Ovary (tissue), 3 donors: ENCODE measurements at regions not wholly inside any gene's neighbourhood (a gene's known extent, or its start where the extent isn't known, plus 50 kb on each side); places are given as distances from the start of the nearest gene placed in this dataset.

Experiments
- CTCF ChIP-seq, 3 donors: fragments of 450-650 bp in 2 of 3; fragments of 200-600 bp in 1 of 3; IDR thresholded peaks; one replicate each; pipeline versions ENCODE4 v1.5.1 to v1.8.0; 2016 to 2022; ENCODE audit warnings: antibody characterized with exemption in 3 of 3, mild to moderate bottlenecking in 1 of 3
- EP300 ChIP-seq: sonication (generic); formaldehyde crosslinking; IDR thresholded peaks from one replicate; pipeline ENCODE4 v1.6.1; 2017; ENCODE audit warnings: antibody characterized with exemption
- POLR2A ChIP-seq: fragments of 450-650 bp; IDR thresholded peaks from one replicate; pipeline ENCODE4 v1.6.1; 2017; ENCODE audit warnings: antibody characterized with exemption, mild to moderate bottlenecking, moderate library complexity
- donor health status: DM: no; HTN: no; CAD: no.

- TF ChIP-seq CTCF (IDR thresholded peaks at IDR 0.05) (no peak), EP300 (no peak), POLR2A (no peak)
Observed at GRCh38 chr18:64409511-64409910, 260.6 kb upstream of the LINC00305 start.
